Right atrium auricular region (tissue), 2 donors: ENCODE measurements at regions not wholly inside any gene's neighbourhood (a gene's known extent, or its start where the extent isn't known, plus 50 kb on each side); places are given as distances from the start of the nearest gene placed in this dataset.

Experiments
- DNase-seq: peaks from one replicate; pipeline ENCODE4 v3.0.0-alpha.2; 2019; ENCODE audit warnings: low spot score
- H3K27ac ChIP-seq, 2 donors: fragments of 200-600 bp; sonication (generic); 1 replicate in 1 of 2; 2 replicates in 1 of 2; pipeline ENCODE4 v1.5.1; 2016 to 2019
- H3K27me3 ChIP-seq, 2 donors: fragments of 200-600 bp; sonication (generic); one replicate each; pipeline versions ENCODE4 v1.5.1 to v1.6.0; 2017 to 2019
- H3K36me3 ChIP-seq: fragments of 200-600 bp; sonication (generic); one replicate; pipeline ENCODE4 v1.5.1; 2016
- H3K4me1 ChIP-seq, 2 donors: fragments of 200-600 bp; sonication (generic); one replicate each; pipeline versions ENCODE4 v1.5.1 to v1.6.0; 2017 to 2019
- H3K4me3 ChIP-seq, 2 donors: fragments of 200-600 bp; sonication (generic); 1 replicate in 1 of 2; 2 replicates in 1 of 2; pipeline ENCODE4 v1.5.1; 2017 to 2019; ENCODE audit warnings: mild to moderate bottlenecking in 1 of 2, moderate library complexity in 1 of 2
- H3K9me3 ChIP-seq, 2 donors: fragments of 200-600 bp; sonication (generic); one replicate each; pipeline ENCODE4 v1.5.1; 2019
- CTCF ChIP-seq, 2 donors: fragments of 200-600 bp; sonication (generic); IDR thresholded peaks; one replicate each; pipeline ENCODE4 v1.5.1; 2019; ENCODE audit warnings: antibody characterized with exemption in 2 of 2

GRCh38 chr11:23288003-23288783 is 427.9 kb upstream of the CCDC179 start:
- TF ChIP-seq CTCF (IDR thresholded peaks at IDR 0.05): no peak
- Histone ChIP-seq H3K27me3 (no peaks in the 10 kb centered on the region), H3K27ac (no peak overlapping the region), H3K4me3 (no peak overlapping the region), H3K36me3 (no peaks in the 10 kb centered on the region), H3K4me1 (no peaks in the 10 kb centered on the region), H3K9me3 (no peaks in the 10 kb centered on the region)
- DNase-seq: no peak

GRCh38 chr11:23295241-23295640 is 435.0 kb upstream of the CCDC179 start:
- TF ChIP-seq CTCF (IDR thresholded peaks at IDR 0.05): no peak
- Histone ChIP-seq H3K9me3 (no peaks in the 10 kb centered on the region), H3K4me3 (no peak overlapping the region), H3K27me3 (no peaks in the 10 kb centered on the region), H3K27ac (no peak overlapping the region), H3K4me1 (no peaks in the 10 kb centered on the region), H3K36me3 (no peaks in the 10 kb centered on the region)
- no peak for DNase-seq

GRCh38 chr11:23308041-23308440 is 447.8 kb upstream of the CCDC179 start:
- H3K36me3 ChIP-seq: no peaks in the 10 kb centered on the region

GRCh38 chr11:23310276-23310675 is 450.0 kb upstream of the CCDC179 start:
- no peak for TF ChIP-seq CTCF (IDR thresholded peaks at IDR 0.05)
- Histone ChIP-seq H3K9me3 (no peaks in the 10 kb centered on the region), H3K4me1 (no peaks in the 10 kb centered on the region), H3K4me3 (no peak overlapping the region), H3K27me3 (no peaks in the 10 kb centered on the region), H3K27ac (no peak overlapping the region), H3K36me3 (no peaks in the 10 kb centered on the region)
- DNase-seq: no peak

More at GRCh38 chr11:23308041-23308440, 447.8 kb upstream of the CCDC179 start:
- Histone ChIP-seq H3K9me3 (no peaks in the 10 kb centered on the region), H3K27ac (no peak overlapping the region), H3K4me1 (no peaks in the 10 kb centered on the region), H3K27me3 (no peaks in the 10 kb centered on the region), H3K4me3 (no peak overlapping the region)
- no peak for DNase-seq
- TF ChIP-seq CTCF (IDR thresholded peaks at IDR 0.05): no peak

- TF ChIP-seq CTCF (IDR thresholded peaks at IDR 0.05): no peak
- H3K4me1 ChIP-seq: no peaks in the 10 kb centered on the region
- no peak for DNase-seq
- no peaks in the 10 kb centered on the region for H3K36me3 ChIP-seq
- H3K9me3 ChIP-seq: no peaks in the 10 kb centered on the region
- no peaks in the 10 kb centered on the region for H3K27me3 ChIP-seq
- no peak overlapping the region for H3K4me3 ChIP-seq
- no peak overlapping the region for H3K27ac ChIP-seq
Measured at GRCh38 chr11:23311986-23312940, 452.0 kb upstream of the CCDC179 start.
